ENCODE measurements at regions not wholly inside any gene's neighbourhood (a gene's known extent, or its start where the extent isn't known, plus 50 kb on each side); places are given as distances from the start of the nearest gene placed in this dataset.
A peak's percentile ranks its signal among the peaks of the same experiment; 100 is the strongest.

- no peak overlapping the region for H3K4me3 ChIP-seq (ENCODE audit: insufficient read depth, low read length, poor library complexity, severe bottlenecking)
- no peak overlapping the region for H2AFZ ChIP-seq (ENCODE audit: low read depth, low read length, severe bottlenecking)
- H3K9me3 ChIP-seq (ENCODE audit: insufficient read depth, low read length), result no peaks in the 10 kb centered on the region
- no peak overlapping the region for H3K27ac ChIP-seq (ENCODE audit: low read depth, low read length)
- H3K36me3 ChIP-seq (ENCODE audit: low read length), result no peaks in the 10 kb centered on the region
- no peaks in the 10 kb centered on the region for H3K79me2 ChIP-seq (ENCODE audit: insufficient read depth, low read length)
- no peaks in the 10 kb centered on the region for H4K20me1 ChIP-seq (ENCODE audit: low read depth, low read length)
- no peaks in the 10 kb centered on the region for H3K9me2 ChIP-seq (replicated peaks; ENCODE audit: insufficient read depth, low read length)
- no peaks in the 10 kb centered on the region for H3F3A ChIP-seq (ENCODE audit: insufficient read depth)
- TF ChIP-seq CTCF (IDR thresholded peaks at IDR 0.05; ENCODE audit: insufficient read depth, low read length, poor library complexity, severe bottlenecking) (no peak), EZH2phosphoT487 (conservative IDR thresholded peaks at IDR 0.05; ENCODE audit: low read length) (no peak)
- no peaks in the 10 kb centered on the region for H3K27me3 ChIP-seq (ENCODE audit: low read length)
- no peak overlapping the region for H3K9ac ChIP-seq (ENCODE audit: low read length)
- no peak overlapping the region for H3K4me2 ChIP-seq (ENCODE audit: low read depth, low read length, poor library complexity, severe bottlenecking)
Measured at GRCh38 chr1:175888996-175889395, 145.6 kb upstream of the TNR start.

GRCh38 chr1:175887981-175888428, 144.6 kb upstream of the TNR start:
- Histone ChIP-seq H3K9me3 (ENCODE audit: insufficient read depth, low read length) (no peaks in the 10 kb centered on the region), H3K79me2 (ENCODE audit: insufficient read depth, low read length) (no peaks in the 10 kb centered on the region), H3K27ac (ENCODE audit: low read depth, low read length) (no peak overlapping the region), H3K9me2 (replicated peaks; ENCODE audit: insufficient read depth, low read length) (no peaks in the 10 kb centered on the region), H3K4me3 (ENCODE audit: insufficient read depth, low read length, poor library complexity, severe bottlenecking) (no peak overlapping the region), H4K20me1 (ENCODE audit: low read depth, low read length) (no peaks in the 10 kb centered on the region), H3K4me2 (ENCODE audit: low read depth, low read length, poor library complexity, severe bottlenecking) (no peak overlapping the region), H3K36me3 (ENCODE audit: low read length) (no peaks in the 10 kb centered on the region), H3F3A (ENCODE audit: insufficient read depth) (no peaks in the 10 kb centered on the region), H3K27me3 (ENCODE audit: low read length) (no peaks in the 10 kb centered on the region), H3K9ac (ENCODE audit: low read length) (no peak overlapping the region), H2AFZ (ENCODE audit: low read depth, low read length, severe bottlenecking) (no peak overlapping the region)
- TF ChIP-seq CTCF (IDR thresholded peaks at IDR 0.05; ENCODE audit: insufficient read depth, low read length, poor library complexity, severe bottlenecking), result peak; percentile 58
- no peak for TF ChIP-seq EZH2phosphoT487 (conservative IDR thresholded peaks at IDR 0.05; ENCODE audit: low read length)

GRCh38 chr1:175887521-175887920, 144.1 kb upstream of the TNR start:
- Histone ChIP-seq H2AFZ (ENCODE audit: low read depth, low read length, severe bottlenecking) (no peak overlapping the region), H4K20me1 (ENCODE audit: low read depth, low read length) (no peaks in the 10 kb centered on the region), H3K27me3 (ENCODE audit: low read length) (no peaks in the 10 kb centered on the region), H3K9me3 (ENCODE audit: insufficient read depth, low read length) (no peaks in the 10 kb centered on the region), H3K4me3 (ENCODE audit: insufficient read depth, low read length, poor library complexity, severe bottlenecking) (no peak overlapping the region), H3K9ac (ENCODE audit: low read length) (no peak overlapping the region), H3K4me2 (ENCODE audit: low read depth, low read length, poor library complexity, severe bottlenecking) (no peak overlapping the region), H3K36me3 (ENCODE audit: low read length) (no peaks in the 10 kb centered on the region), H3K9me2 (replicated peaks; ENCODE audit: insufficient read depth, low read length) (no peaks in the 10 kb centered on the region), H3K27ac (ENCODE audit: low read depth, low read length) (no peak overlapping the region), H3F3A (ENCODE audit: insufficient read depth) (no peaks in the 10 kb centered on the region), H3K79me2 (ENCODE audit: insufficient read depth, low read length) (no peaks in the 10 kb centered on the region)
- no peak for TF ChIP-seq EZH2phosphoT487 (conservative IDR thresholded peaks at IDR 0.05; ENCODE audit: low read length)
- TF ChIP-seq CTCF (IDR thresholded peaks at IDR 0.05; ENCODE audit: insufficient read depth, low read length, poor library complexity, severe bottlenecking), result no peak

Measured in SU-DHL-6 (cell line).